WTC11 (cell line): ENCODE measurements at regions not wholly inside any gene's neighbourhood (a gene's known extent, or its start where the extent isn't known, plus 50 kb on each side); places are given as distances from the start of the nearest gene placed in this dataset.

ENCODE experiments used
- ATAC-seq: fragments of 200-7000 bp; cut with Tn5 transposase; 2 replicates; pipeline ENCODE4 v1.10.0; 2021; ENCODE audit warnings: mild to moderate bottlenecking, moderate library complexity
- CTCF ChIA-PET: fragments of 300-600 bp; sonication (Branson Sonifier 250); formaldehyde crosslinking; loops from one replicate; lab custom pipeline; 2021; ENCODE audit warnings: antibody characterized with exemption; lab: Charles Lee
- POLR2A ChIA-PET: fragments of 350-600 bp; sonication (Branson Sonifier 250); formaldehyde crosslinking; loops from one replicate; lab custom pipeline; 2021; ENCODE audit warnings: antibody characterized with exemption; lab: Charles Lee
- DNase-seq: peaks from one replicate; pipeline ENCODE4 v3.0.0; 2021; ENCODE audit warnings: low spot score
- H3K27ac Mint-ChIP-seq: 2 replicates; pipeline ENCODE4 v1.8.0; 2021; ENCODE audit warnings: mixed read lengths
- H3K27me3 Mint-ChIP-seq: 2 replicates; pipeline ENCODE4 v1.8.0; 2021; ENCODE audit warnings: low read depth, mild to moderate bottlenecking, moderate library complexity, mixed read lengths
- H3K36me3 Mint-ChIP-seq: 2 replicates; pipeline ENCODE4 v1.8.0; 2021; ENCODE audit warnings: mixed read lengths
- H3K4me1 Mint-ChIP-seq: 2 replicates; pipeline ENCODE4 v1.8.0; 2022; ENCODE audit warnings: mixed read lengths
- H3K4me3 Mint-ChIP-seq: 2 replicates; pipeline ENCODE4 v1.8.0; 2021; ENCODE audit warnings: mild to moderate bottlenecking, moderate library complexity, mixed read lengths
- H3K9me3 Mint-ChIP-seq: 2 replicates; pipeline ENCODE4 v1.8.0; 2021; ENCODE audit warnings: mixed read lengths
- ATF1 ChIP-seq: sonication (generic); formaldehyde crosslinking; IDR thresholded peaks from 2 replicates; pipeline ENCODE4 v1.8.1; 2023; ENCODE audit warnings: mild to moderate bottlenecking, moderate library complexity, missing genetic modification reagents
- JAZF1 ChIP-seq: fragments of 250-450 bp; sonication (Bioruptor Pico); IDR thresholded peaks from 2 replicates; pipeline ENCODE4 v1.9.0; 2021; ENCODE audit warnings: moderate library complexity, mild to moderate bottlenecking, inconsistent platforms
- MXD4 ChIP-seq: fragments of 250-450 bp; sonication (Bioruptor Pico); IDR thresholded peaks from 2 replicates; pipeline ENCODE4 v1.8.0; 2021; ENCODE audit warnings: mild to moderate bottlenecking, moderate library complexity, borderline replicate concordance
- MYBL2 ChIP-seq: sonication (generic); formaldehyde crosslinking; IDR thresholded peaks from 2 replicates; pipeline ENCODE4 v1.8.1; 2023; ENCODE audit warnings: mild to moderate bottlenecking, moderate library complexity, missing genetic modification reagents
- RELA ChIP-seq: sonication (generic); formaldehyde crosslinking; IDR thresholded peaks from 2 replicates; pipeline ENCODE4 v1.8.1; 2022; ENCODE audit warnings: missing genetic modification reagents, mild to moderate bottlenecking, borderline replicate concordance
- ZNF219 ChIP-seq: sonication (generic); formaldehyde crosslinking; IDR thresholded peaks from 2 replicates; pipeline ENCODE4 v1.8.0; 2023; ENCODE audit warnings: missing genetic modification reagents, mild to moderate bottlenecking, borderline replicate concordance
- ZNF423 ChIP-seq: fragments of 250-450 bp; sonication (Bioruptor Pico); IDR thresholded peaks from 2 replicates; pipeline ENCODE4 v2.1.2; 2022; ENCODE audit warnings: mild to moderate bottlenecking, moderate library complexity
- TF ChIP-seq, protein P1 (sequence below): fragments of 250-450 bp; sonication (Bioruptor Pico); IDR thresholded peaks from 2 replicates; pipeline ENCODE4 v1.9.0; 2021; ENCODE audit warnings: moderate library complexity, mild to moderate bottlenecking, inconsistent platforms, borderline replicate concordance
- TF ChIP-seq, protein P2 (sequence below): sonication (generic); formaldehyde crosslinking; IDR thresholded peaks from 2 replicates; pipeline ENCODE4 v1.8.1; 2023; ENCODE audit warnings: mild to moderate bottlenecking, missing genetic modification reagents, moderate library complexity
- TF ChIP-seq, protein P3 (sequence below): sonication (generic); formaldehyde crosslinking; IDR thresholded peaks from 2 replicates; pipeline ENCODE4 v1.8.0; 2022; ENCODE audit warnings: missing genetic modification reagents
- TF ChIP-seq, protein P4 (sequence below): sonication (generic); formaldehyde crosslinking; IDR thresholded peaks from 2 replicates; pipeline ENCODE4 v1.8.0; 2023; ENCODE audit warnings: mild to moderate bottlenecking, missing genetic modification reagents
- TF ChIP-seq, protein P5 (sequence below): sonication (generic); formaldehyde crosslinking; IDR thresholded peaks from 2 replicates; pipeline ENCODE4 v1.8.1; 2022; ENCODE audit warnings: low read depth, missing genetic modification reagents, borderline replicate concordance
- TF ChIP-seq, protein P6 (sequence below): sonication (generic); formaldehyde crosslinking; conservative IDR thresholded peaks from 2 replicates; pipeline ENCODE4 v1.8.1; 2023; ENCODE audit warnings: mild to moderate bottlenecking, low read depth, missing genetic modification reagents, moderate library complexity
- TF ChIP-seq, protein P7 (sequence below): sonication (generic); formaldehyde crosslinking; IDR thresholded peaks from 2 replicates; pipeline ENCODE4 v1.8.1; 2022; ENCODE audit warnings: missing genetic modification reagents, borderline replicate concordance
- TF ChIP-seq, protein P8 (sequence below): sonication (generic); formaldehyde crosslinking; conservative IDR thresholded peaks from 2 replicates; pipeline ENCODE4 v1.8.1; 2022; ENCODE audit warnings: mild to moderate bottlenecking, missing genetic modification reagents

DNA sequence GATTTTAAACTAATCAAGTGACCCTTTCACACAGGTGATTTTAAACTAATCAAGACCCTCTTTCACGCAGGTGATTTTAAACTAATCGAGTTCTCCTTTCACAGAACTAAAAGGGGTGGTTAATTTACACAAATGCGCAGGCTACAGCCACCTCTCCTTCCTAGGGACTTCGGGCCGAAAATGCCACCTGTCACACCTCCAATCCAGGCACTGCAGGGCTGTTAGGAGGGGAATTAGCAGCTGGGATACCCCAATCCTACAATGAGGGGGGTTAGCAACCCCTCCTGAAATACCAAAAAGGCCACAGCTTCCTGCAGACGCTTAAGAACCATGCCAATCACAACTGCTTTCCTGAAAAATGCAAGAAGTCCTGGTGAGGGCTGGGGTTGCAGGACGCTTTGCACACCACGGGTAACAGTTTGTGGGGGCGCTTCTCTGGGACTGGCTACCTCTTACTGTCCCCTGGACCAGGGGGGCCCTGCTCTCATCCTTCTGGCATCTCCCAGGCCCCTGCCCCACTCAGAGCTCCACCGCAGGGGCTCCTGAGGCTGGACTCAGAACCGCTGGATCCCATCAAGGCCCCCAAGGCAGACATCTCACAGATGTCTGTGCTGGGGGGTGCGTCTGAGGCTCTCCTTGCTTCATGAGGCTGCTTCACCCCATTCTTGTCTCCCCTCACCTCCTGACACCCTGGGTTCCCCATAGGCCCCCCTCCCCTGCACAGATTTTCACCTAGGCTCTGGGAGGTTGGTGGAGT lies 145.9 kb downstream of the OR4M2 start:
- H3K36me3 Mint-ChIP-seq: peaks cover 92% of the 10 kb centered on the region
- no peaks in the 10 kb centered on the region for H3K4me1 Mint-ChIP-seq
- TF ChIP-seq, protein P1, sequence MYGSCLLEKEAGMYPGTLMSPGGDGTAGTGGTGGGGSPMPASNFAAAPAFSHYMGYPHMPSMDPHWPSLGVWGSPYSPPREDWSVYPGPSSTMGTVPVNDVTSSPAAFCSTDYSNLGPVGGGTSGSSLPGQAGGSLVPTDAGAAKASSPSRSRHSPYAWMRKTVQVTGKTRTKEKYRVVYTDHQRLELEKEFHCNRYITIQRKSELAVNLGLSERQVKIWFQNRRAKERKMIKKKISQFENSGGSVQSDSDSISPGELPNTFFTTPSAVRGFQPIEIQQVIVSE (CRISPR knock-in tag): no peak
- TF ChIP-seq, protein P2, sequence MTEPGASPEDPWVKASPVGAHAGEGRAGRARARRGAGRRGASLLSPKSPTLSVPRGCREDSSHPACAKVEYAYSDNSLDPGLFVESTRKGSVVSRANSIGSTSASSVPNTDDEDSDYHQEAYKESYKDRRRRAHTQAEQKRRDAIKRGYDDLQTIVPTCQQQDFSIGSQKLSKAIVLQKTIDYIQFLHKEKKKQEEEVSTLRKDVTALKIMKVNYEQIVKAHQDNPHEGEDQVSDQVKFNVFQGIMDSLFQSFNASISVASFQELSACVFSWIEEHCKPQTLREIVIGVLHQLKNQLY (CRISPR knock-in tag): no peak
- TF ChIP-seq, protein P3, sequence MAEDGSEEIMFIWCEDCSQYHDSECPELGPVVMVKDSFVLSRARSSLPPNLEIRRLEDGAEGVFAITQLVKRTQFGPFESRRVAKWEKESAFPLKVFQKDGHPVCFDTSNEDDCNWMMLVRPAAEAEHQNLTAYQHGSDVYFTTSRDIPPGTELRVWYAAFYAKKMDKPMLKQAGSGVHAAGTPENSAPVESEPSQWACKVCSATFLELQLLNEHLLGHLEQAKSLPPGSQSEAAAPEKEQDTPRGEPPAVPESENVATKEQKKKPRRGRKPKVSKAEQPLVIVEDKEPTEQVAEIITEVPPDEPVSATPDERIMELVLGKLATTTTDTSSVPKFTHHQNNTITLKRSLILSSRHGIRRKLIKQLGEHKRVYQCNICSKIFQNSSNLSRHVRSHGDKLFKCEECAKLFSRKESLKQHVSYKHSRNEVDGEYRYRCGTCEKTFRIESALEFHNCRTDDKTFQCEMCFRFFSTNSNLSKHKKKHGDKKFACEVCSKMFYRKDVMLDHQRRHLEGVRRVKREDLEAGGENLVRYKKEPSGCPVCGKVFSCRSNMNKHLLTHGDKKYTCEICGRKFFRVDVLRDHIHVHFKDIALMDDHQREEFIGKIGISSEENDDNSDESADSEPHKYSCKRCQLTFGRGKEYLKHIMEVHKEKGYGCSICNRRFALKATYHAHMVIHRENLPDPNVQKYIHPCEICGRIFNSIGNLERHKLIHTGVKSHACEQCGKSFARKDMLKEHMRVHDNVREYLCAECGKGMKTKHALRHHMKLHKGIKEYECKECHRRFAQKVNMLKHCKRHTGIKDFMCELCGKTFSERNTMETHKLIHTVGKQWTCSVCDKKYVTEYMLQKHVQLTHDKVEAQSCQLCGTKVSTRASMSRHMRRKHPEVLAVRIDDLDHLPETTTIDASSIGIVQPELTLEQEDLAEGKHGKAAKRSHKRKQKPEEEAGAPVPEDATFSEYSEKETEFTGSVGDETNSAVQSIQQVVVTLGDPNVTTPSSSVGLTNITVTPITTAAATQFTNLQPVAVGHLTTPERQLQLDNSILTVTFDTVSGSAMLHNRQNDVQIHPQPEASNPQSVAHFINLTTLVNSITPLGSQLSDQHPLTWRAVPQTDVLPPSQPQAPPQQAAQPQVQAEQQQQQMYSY (CRISPR knock-in tag): no peak
- TF ChIP-seq ATF1 (CRISPR knock-in tag): no peak
- TF ChIP-seq, protein P4, sequence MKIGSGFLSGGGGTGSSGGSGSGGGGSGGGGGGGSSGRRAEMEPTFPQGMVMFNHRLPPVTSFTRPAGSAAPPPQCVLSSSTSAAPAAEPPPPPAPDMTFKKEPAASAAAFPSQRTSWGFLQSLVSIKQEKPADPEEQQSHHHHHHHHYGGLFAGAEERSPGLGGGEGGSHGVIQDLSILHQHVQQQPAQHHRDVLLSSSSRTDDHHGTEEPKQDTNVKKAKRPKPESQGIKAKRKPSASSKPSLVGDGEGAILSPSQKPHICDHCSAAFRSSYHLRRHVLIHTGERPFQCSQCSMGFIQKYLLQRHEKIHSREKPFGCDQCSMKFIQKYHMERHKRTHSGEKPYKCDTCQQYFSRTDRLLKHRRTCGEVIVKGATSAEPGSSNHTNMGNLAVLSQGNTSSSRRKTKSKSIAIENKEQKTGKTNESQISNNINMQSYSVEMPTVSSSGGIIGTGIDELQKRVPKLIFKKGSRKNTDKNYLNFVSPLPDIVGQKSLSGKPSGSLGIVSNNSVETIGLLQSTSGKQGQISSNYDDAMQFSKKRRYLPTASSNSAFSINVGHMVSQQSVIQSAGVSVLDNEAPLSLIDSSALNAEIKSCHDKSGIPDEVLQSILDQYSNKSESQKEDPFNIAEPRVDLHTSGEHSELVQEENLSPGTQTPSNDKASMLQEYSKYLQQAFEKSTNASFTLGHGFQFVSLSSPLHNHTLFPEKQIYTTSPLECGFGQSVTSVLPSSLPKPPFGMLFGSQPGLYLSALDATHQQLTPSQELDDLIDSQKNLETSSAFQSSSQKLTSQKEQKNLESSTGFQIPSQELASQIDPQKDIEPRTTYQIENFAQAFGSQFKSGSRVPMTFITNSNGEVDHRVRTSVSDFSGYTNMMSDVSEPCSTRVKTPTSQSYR: no peak
- TF ChIP-seq, protein P5, sequence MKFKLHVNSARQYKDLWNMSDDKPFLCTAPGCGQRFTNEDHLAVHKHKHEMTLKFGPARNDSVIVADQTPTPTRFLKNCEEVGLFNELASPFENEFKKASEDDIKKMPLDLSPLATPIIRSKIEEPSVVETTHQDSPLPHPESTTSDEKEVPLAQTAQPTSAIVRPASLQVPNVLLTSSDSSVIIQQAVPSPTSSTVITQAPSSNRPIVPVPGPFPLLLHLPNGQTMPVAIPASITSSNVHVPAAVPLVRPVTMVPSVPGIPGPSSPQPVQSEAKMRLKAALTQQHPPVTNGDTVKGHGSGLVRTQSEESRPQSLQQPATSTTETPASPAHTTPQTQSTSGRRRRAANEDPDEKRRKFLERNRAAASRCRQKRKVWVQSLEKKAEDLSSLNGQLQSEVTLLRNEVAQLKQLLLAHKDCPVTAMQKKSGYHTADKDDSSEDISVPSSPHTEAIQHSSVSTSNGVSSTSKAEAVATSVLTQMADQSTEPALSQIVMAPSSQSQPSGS: no peak
- no peak for TF ChIP-seq MYBL2 (CRISPR knock-in tag)
- TF ChIP-seq ZNF219 (CRISPR knock-in tag): no peak
- TF ChIP-seq MXD4: no peak
- TF ChIP-seq, all 79 proteins: peak for 0
- no peak overlapping the region for H3K27ac Mint-ChIP-seq
- peaks cover 81% of the 10 kb centered on the region for H3K9me3 Mint-ChIP-seq
- CTCF ChIA-PET: no interaction called here
- no peak overlapping the region for H3K4me3 Mint-ChIP-seq
- ATAC-seq (no peak), DNase-seq (no peak)
- peaks cover 37% of the 10 kb centered on the region for H3K27me3 Mint-ChIP-seq
- POLR2A ChIA-PET: no interaction called here

DNA sequence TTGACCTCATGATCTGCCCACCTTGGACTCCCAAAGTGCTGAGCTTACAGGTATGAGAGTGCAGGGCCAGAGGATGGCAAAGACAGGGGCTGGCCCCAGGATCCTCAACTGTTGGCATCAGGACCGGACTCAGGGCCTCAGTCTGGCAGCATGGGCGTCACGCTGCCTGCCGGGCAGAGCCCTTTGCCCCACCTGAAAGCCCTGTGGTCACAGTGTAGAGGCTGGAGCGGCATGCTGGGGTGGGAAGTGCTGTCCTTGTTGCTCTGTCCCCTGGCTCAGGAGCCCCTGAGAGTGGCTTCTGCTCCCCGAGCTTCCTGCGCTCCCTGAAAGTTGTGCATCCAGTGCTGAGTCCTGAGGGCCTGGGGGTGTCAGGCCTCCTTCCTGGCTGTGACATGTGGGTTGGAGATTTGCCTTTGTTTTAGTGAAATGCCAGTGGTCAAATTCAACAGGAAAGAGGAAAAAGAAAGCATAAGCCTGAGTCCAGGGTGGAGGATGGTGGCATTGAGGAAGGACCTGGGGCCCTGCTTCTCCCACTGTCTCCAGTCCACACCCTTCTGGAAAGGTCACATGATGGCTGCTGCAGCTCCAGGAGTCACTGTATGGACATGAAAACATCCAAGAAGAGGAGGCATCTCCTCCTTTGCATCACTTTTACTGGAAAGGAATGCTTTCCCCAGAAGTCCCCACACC lies 147.2 kb downstream of the OR4M2 start:
- no peak overlapping the region for H3K4me3 Mint-ChIP-seq
- H3K36me3 Mint-ChIP-seq: peaks cover 96% of the 10 kb centered on the region
- ChIA-PET POLR2A (no interaction called here), CTCF (no interaction called here)
- no peaks in the 10 kb centered on the region for H3K4me1 Mint-ChIP-seq
- H3K27ac Mint-ChIP-seq: no peak overlapping the region
- DNase-seq (no peak), ATAC-seq (no peak)
- H3K27me3 Mint-ChIP-seq: peaks cover 35% of the 10 kb centered on the region
- no peak for TF ChIP-seq JAZF1
- TF ChIP-seq RELA (CRISPR knock-in tag): no peak
- TF ChIP-seq, protein P6, sequence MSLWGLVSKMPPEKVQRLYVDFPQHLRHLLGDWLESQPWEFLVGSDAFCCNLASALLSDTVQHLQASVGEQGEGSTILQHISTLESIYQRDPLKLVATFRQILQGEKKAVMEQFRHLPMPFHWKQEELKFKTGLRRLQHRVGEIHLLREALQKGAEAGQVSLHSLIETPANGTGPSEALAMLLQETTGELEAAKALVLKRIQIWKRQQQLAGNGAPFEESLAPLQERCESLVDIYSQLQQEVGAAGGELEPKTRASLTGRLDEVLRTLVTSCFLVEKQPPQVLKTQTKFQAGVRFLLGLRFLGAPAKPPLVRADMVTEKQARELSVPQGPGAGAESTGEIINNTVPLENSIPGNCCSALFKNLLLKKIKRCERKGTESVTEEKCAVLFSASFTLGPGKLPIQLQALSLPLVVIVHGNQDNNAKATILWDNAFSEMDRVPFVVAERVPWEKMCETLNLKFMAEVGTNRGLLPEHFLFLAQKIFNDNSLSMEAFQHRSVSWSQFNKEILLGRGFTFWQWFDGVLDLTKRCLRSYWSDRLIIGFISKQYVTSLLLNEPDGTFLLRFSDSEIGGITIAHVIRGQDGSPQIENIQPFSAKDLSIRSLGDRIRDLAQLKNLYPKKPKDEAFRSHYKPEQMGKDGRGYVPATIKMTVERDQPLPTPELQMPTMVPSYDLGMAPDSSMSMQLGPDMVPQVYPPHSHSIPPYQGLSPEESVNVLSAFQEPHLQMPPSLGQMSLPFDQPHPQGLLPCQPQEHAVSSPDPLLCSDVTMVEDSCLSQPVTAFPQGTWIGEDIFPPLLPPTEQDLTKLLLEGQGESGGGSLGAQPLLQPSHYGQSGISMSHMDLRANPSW (CRISPR knock-in tag): no peak
- TF ChIP-seq, protein P7, sequence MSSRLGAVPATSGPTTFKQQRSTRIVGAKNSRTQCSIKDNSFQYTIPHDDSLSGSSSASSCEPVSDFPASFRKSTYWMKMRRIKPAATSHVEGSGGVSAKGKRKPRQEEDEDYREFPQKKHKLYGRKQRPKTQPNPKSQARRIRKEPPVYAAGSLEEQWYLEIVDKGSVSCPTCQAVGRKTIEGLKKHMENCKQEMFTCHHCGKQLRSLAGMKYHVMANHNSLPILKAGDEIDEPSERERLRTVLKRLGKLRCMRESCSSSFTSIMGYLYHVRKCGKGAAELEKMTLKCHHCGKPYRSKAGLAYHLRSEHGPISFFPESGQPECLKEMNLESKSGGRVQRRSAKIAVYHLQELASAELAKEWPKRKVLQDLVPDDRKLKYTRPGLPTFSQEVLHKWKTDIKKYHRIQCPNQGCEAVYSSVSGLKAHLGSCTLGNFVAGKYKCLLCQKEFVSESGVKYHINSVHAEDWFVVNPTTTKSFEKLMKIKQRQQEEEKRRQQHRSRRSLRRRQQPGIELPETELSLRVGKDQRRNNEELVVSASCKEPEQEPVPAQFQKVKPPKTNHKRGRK (CRISPR knock-in tag): no peak
- no peak for TF ChIP-seq ZNF423
- TF ChIP-seq, protein P8, sequence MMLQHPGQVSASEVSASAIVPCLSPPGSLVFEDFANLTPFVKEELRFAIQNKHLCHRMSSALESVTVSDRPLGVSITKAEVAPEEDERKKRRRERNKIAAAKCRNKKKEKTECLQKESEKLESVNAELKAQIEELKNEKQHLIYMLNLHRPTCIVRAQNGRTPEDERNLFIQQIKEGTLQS (CRISPR knock-in tag): no peak
- peaks cover 88% of the 10 kb centered on the region for H3K9me3 Mint-ChIP-seq
